Vagina (tissue), 2 donors: ENCODE measurements at regions not wholly inside any gene's neighbourhood (a gene's known extent, or its start where the extent isn't known, plus 50 kb on each side); places are given as distances from the start of the nearest gene placed in this dataset.

Experiments used
- CTCF ChIP-seq, 3 experiments: fragments of 450-650 bp in 2 of 3; fragments of 200-600 bp in 1 of 3; sonication (generic) in 1 of 3; IDR thresholded peaks; one replicate each; pipeline ENCODE4 v1.5.1; 2017 to 2019; ENCODE audit warnings: antibody characterized with exemption in 3 of 3, mild to moderate bottlenecking in 2 of 3, moderate library complexity in 2 of 3
- POLR2A ChIP-seq, 2 donors: fragments of 450-650 bp; IDR thresholded peaks; one replicate each; pipeline ENCODE4 v1.6.1; 2017; ENCODE audit warnings: antibody characterized with exemption in 2 of 2, mild to moderate bottlenecking in 2 of 2, moderate library complexity in 2 of 2

- no peak for TF ChIP-seq CTCF (IDR thresholded peaks at IDR 0.05)
- no peak for TF ChIP-seq POLR2A (IDR thresholded peaks at IDR 0.05)
These were observed 138.2 kb downstream of the NPIPB5 start for GRCh38 chr16:22648941-22649340.
